ENCODE measurements at regions not wholly inside any gene's neighbourhood (a gene's known extent, or its start where the extent isn't known, plus 50 kb on each side); places are given as distances from the start of the nearest gene placed in this dataset.

DNA sequence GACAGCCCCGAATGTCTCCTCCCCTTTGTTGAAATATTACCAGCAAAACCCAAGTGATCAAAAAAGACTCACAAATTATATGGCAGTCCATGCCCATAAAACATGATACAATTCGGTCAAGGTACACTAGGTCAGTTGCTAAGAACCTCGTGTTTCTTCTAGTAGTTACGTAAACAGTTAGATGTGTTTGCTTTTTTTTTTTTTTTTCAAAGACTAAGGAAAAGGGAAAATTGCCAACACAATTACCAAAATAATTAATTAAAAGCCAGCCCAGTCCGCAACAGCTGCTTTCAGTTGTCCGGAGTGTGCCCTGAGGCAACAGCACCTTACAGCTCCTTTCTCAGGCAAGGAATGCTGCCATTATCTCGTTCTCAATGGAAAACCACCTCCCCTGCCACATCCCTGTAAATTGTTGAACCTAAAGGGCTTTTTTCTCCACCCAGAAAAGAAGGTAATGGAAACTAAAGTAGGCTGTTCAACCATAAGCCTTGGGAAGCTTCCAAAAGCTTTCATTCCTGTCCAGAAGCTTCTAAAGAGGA is 129.2 kb upstream of the TSC22D2 start:
- peak; percentile 62 for DNase-seq
- H3K4me3 ChIP-seq, result no peak overlapping the region
- TF ChIP-seq, protein P1, sequence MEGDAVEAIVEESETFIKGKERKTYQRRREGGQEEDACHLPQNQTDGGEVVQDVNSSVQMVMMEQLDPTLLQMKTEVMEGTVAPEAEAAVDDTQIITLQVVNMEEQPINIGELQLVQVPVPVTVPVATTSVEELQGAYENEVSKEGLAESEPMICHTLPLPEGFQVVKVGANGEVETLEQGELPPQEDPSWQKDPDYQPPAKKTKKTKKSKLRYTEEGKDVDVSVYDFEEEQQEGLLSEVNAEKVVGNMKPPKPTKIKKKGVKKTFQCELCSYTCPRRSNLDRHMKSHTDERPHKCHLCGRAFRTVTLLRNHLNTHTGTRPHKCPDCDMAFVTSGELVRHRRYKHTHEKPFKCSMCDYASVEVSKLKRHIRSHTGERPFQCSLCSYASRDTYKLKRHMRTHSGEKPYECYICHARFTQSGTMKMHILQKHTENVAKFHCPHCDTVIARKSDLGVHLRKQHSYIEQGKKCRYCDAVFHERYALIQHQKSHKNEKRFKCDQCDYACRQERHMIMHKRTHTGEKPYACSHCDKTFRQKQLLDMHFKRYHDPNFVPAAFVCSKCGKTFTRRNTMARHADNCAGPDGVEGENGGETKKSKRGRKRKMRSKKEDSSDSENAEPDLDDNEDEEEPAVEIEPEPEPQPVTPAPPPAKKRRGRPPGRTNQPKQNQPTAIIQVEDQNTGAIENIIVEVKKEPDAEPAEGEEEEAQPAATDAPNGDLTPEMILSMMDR (IDR thresholded peaks at IDR 0.05), result no peak

DNA sequence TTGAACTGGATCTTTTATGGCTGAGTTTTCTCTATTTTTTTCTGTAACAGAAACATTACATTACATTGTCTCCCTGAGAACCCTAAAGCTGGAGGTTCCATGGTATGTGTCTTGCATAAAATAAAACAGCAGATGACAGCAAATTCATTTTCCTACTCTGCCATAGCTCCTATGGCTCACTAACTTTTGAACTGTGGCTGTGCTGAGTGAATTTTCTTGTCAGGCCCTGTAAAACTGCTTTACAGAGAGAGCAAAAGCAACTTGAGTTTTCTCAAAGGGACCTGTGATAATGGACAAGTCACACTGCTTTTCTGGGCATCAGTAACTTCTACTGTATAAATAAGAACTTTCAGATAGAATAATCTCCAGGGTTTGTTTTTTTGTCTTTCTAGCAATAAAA is 129.9 kb upstream of the TSC22D2 start:
- Histone ChIP-seq H3K9me3 (no peaks in the 10 kb centered on the region), H3K27ac (peak overlapping the region; percentile 64), H3K4me3 (no peak overlapping the region), H3K9ac (ENCODE audit: low read depth in 2 of 2, low read length in 2 of 2) (peak overlapping the region in 1 of 2 donors; percentile 63), H3K36me3 (no peaks in the 10 kb centered on the region), H3K4me1 (no peaks in the 10 kb centered on the region), H3K27me3 (no peaks in the 10 kb centered on the region)
- intact Hi-C loops (cut with DNase I), result no loop called here
- TF ChIP-seq, protein P1 (IDR thresholded peaks at IDR 0.05), result no peak
- no peak for DNase-seq

More for the DNA sequence above, 129.2 kb upstream of the TSC22D2 start:
- Histone ChIP-seq H3K4me1 (no peaks in the 10 kb centered on the region), H3K36me3 (no peaks in the 10 kb centered on the region), H3K9me3 (no peaks in the 10 kb centered on the region), H3K27me3 (no peaks in the 10 kb centered on the region), H3K9ac (ENCODE audit: low read depth in 2 of 2, low read length in 2 of 2) (peak overlapping the region in 1 of 2 donors; percentile 55), H3K27ac (peak overlapping the region; percentile 64)
- intact Hi-C loops (cut with DNase I), result no loop called here

DNA sequence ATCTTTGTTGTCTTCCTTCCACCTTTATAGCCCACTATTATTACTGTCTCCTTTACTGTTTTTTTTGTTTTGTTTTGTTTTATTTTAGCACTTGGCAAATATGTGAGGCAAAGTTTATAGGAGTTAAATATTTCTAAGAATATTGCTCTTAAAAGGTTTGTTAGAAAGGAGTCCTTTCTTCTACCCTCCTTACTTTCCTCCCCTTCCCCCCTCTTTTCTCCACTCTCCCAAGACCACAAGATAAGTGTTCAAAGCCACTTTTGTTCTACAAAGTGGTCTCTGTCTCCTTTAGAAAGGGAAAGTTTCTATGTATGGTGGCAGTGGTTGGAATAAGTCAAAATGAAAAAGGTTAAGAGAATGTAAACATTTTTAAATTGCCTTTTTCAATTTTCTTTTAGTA is 130.7 kb upstream of the TSC22D2 start:
- no peaks in the 10 kb centered on the region for H3K27me3 ChIP-seq
- DNase-seq, result no peak
- peak overlapping the region; percentile 64 for H3K27ac ChIP-seq
- TF ChIP-seq, protein P1 (IDR thresholded peaks at IDR 0.05), result no peak
- no peaks in the 10 kb centered on the region for H3K9me3 ChIP-seq
- no peaks in the 10 kb centered on the region for H3K36me3 ChIP-seq
- H3K4me1 ChIP-seq, result no peaks in the 10 kb centered on the region
- H3K4me3 ChIP-seq, result no peak overlapping the region
- intact Hi-C loops (cut with DNase I), result no loop called here
- no peak overlapping the region for H3K9ac ChIP-seq (ENCODE audit: low read depth in 2 of 2, low read length in 2 of 2)

DNA sequence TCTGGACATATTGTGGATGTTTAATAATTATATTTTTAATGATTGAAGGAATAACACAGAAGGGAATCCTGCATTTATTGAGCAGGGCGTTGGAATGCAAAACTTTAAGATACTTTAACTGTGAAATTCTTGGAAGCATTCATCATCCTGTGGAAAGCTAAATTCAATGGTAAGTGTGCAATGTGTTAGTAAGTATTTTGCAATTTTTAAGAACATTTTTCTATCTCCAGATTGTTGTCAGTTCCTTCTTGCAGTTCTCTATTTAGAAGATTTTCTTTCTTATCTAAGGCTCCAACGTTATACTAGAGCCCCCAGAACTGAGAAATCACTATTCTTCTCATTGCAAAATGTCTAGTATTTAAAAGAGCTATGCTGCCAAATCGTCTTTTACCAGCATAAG is 132.2 kb upstream of the TSC22D2 start:
- no peak for DNase-seq
- H3K4me1 ChIP-seq, result no peaks in the 10 kb centered on the region
- no peak overlapping the region for H3K9ac ChIP-seq (ENCODE audit: low read depth in 2 of 2, low read length in 2 of 2)
- H3K4me3 ChIP-seq, result no peak overlapping the region
- no peaks in the 10 kb centered on the region for H3K36me3 ChIP-seq
- TF ChIP-seq, protein P1 (IDR thresholded peaks at IDR 0.05), result no peak
- intact Hi-C loops (cut with DNase I), result no loop called here
- H3K27me3 ChIP-seq, result no peaks in the 10 kb centered on the region
- no peaks in the 10 kb centered on the region for H3K9me3 ChIP-seq
- no peak overlapping the region for H3K27ac ChIP-seq

DNA sequence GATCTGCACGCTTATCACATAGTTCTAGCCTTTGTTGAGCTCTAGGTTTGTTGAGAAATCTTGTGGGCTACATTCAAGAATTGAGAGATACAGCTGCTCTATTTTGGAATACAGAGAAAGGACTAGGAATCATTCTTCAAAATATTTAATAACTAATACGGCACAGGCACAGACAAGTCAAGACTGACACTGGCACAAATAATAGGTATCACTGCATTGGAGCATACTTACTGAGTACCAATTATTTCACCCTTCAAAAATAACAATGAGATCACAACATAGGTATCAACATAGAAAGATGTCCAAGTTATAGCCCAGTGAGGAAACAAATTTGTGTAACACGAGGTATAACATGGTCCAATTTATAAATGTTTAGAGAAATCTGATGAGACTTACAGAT is 133.7 kb upstream of the TSC22D2 start:
- intact Hi-C loops (cut with DNase I), result no loop called here
- Histone ChIP-seq H3K9me3 (no peaks in the 10 kb centered on the region), H3K4me3 (no peak overlapping the region), H3K27ac (no peak overlapping the region), H3K27me3 (no peaks in the 10 kb centered on the region), H3K4me1 (no peaks in the 10 kb centered on the region), H3K36me3 (no peaks in the 10 kb centered on the region), H3K9ac (ENCODE audit: low read depth in 2 of 2, low read length in 2 of 2) (no peak overlapping the region)
- no peak for DNase-seq
- TF ChIP-seq, protein P1 (IDR thresholded peaks at IDR 0.05), result no peak
